ENCODE measurements at regions not wholly inside any gene's neighbourhood (a gene's known extent, or its start where the extent isn't known, plus 50 kb on each side); places are given as distances from the start of the nearest gene placed in this dataset.
"Not testable (repeated sequence)": the region's sequence is repeated elsewhere in the genome, so short reads cannot be mapped to it uniquely, and the experiment has no call there.

DNA sequence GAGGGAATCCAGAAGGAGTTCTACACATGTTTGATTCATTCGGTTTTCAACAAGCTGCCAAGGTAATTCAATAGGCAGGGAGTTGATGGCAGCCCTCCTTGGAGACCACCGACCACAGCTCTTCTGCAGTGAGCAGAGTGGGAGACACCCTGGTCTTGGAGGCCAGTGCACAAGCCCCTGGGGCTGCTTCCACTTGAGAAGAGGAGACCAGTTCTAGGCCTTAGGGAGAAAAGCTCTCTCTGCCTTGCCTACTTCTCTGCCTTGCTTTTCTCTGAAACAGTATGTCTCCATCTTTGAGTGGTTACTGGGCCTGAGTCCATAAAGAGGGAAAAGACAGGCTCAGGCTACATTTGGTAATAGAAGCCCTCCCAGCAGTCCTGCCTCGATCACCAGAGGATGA lies 671.9 kb downstream of the UQCRFS1 start:
- Histone ChIP-seq H3K27ac (replicated peaks) (no peak overlapping the region), H3K4me3 (replicated peaks; ENCODE audit: insufficient read depth, low read length) (no peak overlapping the region)
- TF ChIP-seq, protein P1, sequence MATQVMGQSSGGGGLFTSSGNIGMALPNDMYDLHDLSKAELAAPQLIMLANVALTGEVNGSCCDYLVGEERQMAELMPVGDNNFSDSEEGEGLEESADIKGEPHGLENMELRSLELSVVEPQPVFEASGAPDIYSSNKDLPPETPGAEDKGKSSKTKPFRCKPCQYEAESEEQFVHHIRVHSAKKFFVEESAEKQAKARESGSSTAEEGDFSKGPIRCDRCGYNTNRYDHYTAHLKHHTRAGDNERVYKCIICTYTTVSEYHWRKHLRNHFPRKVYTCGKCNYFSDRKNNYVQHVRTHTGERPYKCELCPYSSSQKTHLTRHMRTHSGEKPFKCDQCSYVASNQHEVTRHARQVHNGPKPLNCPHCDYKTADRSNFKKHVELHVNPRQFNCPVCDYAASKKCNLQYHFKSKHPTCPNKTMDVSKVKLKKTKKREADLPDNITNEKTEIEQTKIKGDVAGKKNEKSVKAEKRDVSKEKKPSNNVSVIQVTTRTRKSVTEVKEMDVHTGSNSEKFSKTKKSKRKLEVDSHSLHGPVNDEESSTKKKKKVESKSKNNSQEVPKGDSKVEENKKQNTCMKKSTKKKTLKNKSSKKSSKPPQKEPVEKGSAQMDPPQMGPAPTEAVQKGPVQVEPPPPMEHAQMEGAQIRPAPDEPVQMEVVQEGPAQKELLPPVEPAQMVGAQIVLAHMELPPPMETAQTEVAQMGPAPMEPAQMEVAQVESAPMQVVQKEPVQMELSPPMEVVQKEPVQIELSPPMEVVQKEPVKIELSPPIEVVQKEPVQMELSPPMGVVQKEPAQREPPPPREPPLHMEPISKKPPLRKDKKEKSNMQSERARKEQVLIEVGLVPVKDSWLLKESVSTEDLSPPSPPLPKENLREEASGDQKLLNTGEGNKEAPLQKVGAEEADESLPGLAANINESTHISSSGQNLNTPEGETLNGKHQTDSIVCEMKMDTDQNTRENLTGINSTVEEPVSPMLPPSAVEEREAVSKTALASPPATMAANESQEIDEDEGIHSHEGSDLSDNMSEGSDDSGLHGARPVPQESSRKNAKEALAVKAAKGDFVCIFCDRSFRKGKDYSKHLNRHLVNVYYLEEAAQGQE (IDR thresholded peaks at IDR 0.05; ENCODE audit: insufficient replicate concordance, low read depth): no peak
- no peak for TF ChIP-seq GABPA (IDR thresholded peaks at IDR 0.05; ENCODE audit: low read depth)
- TF ChIP-seq, protein P2, sequence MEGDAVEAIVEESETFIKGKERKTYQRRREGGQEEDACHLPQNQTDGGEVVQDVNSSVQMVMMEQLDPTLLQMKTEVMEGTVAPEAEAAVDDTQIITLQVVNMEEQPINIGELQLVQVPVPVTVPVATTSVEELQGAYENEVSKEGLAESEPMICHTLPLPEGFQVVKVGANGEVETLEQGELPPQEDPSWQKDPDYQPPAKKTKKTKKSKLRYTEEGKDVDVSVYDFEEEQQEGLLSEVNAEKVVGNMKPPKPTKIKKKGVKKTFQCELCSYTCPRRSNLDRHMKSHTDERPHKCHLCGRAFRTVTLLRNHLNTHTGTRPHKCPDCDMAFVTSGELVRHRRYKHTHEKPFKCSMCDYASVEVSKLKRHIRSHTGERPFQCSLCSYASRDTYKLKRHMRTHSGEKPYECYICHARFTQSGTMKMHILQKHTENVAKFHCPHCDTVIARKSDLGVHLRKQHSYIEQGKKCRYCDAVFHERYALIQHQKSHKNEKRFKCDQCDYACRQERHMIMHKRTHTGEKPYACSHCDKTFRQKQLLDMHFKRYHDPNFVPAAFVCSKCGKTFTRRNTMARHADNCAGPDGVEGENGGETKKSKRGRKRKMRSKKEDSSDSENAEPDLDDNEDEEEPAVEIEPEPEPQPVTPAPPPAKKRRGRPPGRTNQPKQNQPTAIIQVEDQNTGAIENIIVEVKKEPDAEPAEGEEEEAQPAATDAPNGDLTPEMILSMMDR (IDR thresholded peaks at IDR 0.05; ENCODE audit: insufficient read depth, low read length): no peak
- no peak for TF ChIP-seq POLR2AphosphoS5 (IDR thresholded peaks at IDR 0.05; ENCODE audit: low read depth)
- no peak for TF ChIP-seq SPI1 (IDR thresholded peaks at IDR 0.05; ENCODE audit: borderline replicate concordance, low read depth)

DNA sequence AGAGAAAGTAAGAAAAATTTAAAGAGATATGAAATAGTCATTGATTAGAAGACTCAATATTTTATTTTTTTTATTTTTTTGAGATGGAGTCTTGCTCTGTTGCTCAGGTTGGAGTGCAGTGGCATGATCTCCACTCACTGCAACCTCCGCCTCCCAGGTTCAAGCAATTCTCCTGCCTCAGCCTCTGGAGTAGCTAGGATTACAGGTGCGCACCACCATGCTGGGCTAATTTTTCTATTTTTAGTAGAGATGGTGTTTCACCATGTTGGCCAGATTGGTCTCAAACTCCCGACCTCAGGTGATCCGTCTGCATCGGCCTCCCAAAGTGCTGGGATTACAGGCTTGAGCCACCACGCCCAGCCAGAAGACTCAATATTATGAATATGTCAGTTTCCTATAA lies 672.6 kb downstream of the UQCRFS1 start:
- H3K27ac ChIP-seq (replicated peaks); H3K4me3 ChIP-seq (replicated peaks; ENCODE audit: insufficient read depth, low read length); DNase-seq (ENCODE audit: low read depth in 1 of 2, low spot score in 1 of 2); H3K27me3 ChIP-seq (ENCODE audit: insufficient read depth, poor library complexity, severe bottlenecking): not testable (repeated sequence)

More for the DNA sequence above, 671.9 kb downstream of the UQCRFS1 start:
- no peak for DNase-seq (ENCODE audit: low read depth in 1 of 2, low spot score in 1 of 2)
- H3K27me3 ChIP-seq (ENCODE audit: insufficient read depth, poor library complexity, severe bottlenecking): no peaks in the 10 kb centered on the region

DNA sequence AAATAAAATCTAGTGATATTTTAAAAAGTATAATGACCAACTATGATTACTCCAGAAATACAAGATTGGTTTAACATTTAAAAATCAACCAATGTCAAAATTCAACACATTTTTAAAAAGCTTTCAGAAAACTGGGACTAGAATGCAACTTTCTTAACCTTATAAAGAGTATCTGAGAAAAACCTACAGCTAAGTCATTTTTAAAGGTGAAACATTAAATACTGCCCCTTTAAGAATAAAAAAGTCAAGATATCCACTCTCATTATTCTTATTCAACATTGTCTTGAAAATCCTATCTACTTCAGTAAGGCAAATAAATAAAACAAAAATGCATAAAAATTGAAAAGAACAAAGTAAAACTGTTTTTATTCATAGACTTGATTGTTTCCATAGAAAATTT lies 673.2 kb downstream of the UQCRFS1 start:
- Histone ChIP-seq H3K4me3 (replicated peaks; ENCODE audit: insufficient read depth, low read length) (no peak overlapping the region), H3K27ac (replicated peaks) (no peak overlapping the region), H3K27me3 (ENCODE audit: insufficient read depth, poor library complexity, severe bottlenecking) (no peaks in the 10 kb centered on the region)
- TF ChIP-seq, protein P2 (IDR thresholded peaks at IDR 0.05; ENCODE audit: insufficient read depth, low read length): no peak
- no peak for TF ChIP-seq GABPA (IDR thresholded peaks at IDR 0.05; ENCODE audit: low read depth)
- TF ChIP-seq, protein P1 (IDR thresholded peaks at IDR 0.05; ENCODE audit: insufficient replicate concordance, low read depth): no peak
- no peak for TF ChIP-seq POLR2AphosphoS5 (IDR thresholded peaks at IDR 0.05; ENCODE audit: low read depth)
- TF ChIP-seq SPI1 (IDR thresholded peaks at IDR 0.05; ENCODE audit: borderline replicate concordance, low read depth): no peak
- DNase-seq (ENCODE audit: low read depth in 1 of 2, low spot score in 1 of 2): no peak

DNA sequence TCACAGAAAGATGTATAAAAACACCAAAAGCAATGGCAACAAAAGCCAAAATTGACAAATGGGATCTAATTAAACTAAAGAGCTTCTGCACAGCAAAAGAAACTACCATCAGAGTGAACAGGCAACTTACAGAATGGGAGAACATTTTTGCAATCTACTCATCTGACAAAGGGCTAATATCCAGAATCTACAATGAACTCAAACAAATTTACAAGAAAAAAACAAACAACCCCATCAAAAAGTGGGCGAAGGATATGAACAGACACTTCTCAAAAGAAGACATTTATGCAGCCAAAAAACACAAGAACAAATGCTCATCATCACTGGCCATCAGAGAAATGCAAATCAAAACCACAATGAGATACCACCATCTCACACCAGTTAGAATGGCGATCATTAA lies 674.4 kb downstream of the UQCRFS1 start:
- H3K4me3 ChIP-seq (replicated peaks; ENCODE audit: insufficient read depth, low read length); DNase-seq (ENCODE audit: low read depth in 1 of 2, low spot score in 1 of 2); H3K27ac ChIP-seq (replicated peaks); H3K27me3 ChIP-seq (ENCODE audit: insufficient read depth, poor library complexity, severe bottlenecking): not testable (repeated sequence)

DNA sequence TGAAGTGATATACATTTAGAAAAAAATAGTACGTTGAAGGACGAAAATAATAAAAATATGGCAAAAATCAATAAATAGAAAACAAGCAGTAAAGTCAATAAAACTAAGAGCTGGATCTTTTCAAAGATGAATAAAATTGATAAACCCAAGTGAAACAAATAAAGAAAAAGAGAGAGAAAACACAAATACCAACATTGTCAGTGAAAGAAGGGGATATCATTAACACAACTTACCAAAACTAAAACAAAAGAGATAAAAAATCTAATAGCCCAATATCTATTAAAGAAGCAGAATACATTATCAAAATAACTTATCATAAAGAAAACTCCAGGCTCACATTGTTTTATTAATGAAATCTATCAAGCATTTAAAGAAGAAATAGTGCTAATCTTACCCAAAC lies 675.1 kb downstream of the UQCRFS1 start:
- TF ChIP-seq, protein P1 (IDR thresholded peaks at IDR 0.05; ENCODE audit: insufficient replicate concordance, low read depth): no peak
- no peak for DNase-seq (ENCODE audit: low read depth in 1 of 2, low spot score in 1 of 2)
- no peaks in the 10 kb centered on the region for H3K27me3 ChIP-seq (ENCODE audit: insufficient read depth, poor library complexity, severe bottlenecking)
- no peak overlapping the region for H3K27ac ChIP-seq (replicated peaks)
- no peak overlapping the region for H3K4me3 ChIP-seq (replicated peaks; ENCODE audit: insufficient read depth, low read length)
